ENCODE measurements at regions not wholly inside any gene's neighbourhood (a gene's known extent, or its start where the extent isn't known, plus 50 kb on each side); places are given as distances from the start of the nearest gene placed in this dataset.

DNA sequence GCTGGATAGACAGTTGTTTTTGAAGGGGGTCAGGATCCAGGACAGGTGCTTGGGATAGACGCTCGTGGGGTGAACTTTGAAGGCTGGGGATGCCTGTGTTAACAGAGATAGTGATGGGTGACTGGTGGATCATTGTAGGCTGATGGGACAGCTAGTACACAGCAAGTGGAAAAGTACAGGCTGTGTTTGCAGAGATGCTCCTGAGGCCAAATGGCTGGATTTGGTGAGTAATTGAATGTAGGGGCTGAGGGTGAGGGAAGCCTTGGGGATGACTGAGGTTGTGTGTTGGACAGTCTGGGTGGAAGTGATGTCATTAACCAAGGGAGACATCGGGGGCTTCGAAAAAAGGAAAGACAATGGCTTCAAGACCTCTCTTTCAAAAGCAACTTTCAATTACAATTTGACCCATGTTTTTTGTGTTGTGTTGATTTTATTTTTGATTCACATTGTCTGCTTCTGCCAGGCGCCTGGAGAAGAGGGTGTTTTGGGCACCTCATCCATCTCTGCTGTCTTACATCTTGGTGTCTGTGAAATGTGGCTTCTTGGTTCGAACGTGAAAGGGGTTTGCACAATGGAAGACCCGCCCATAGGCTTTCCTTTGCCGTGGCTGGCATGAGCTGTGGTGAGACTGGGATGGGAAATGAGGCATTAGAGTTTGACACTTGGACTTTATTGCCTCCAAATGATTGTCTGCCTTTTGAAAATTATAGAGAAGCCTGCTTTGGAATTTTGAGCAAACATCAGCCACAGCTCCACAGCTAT, 147.5 kb downstream of the FOXD2 start:
- Histone ChIP-seq H3K9me3 (replicated peaks in 1 of 3) (no peaks in the 10 kb centered on the region), H3K4me1 (replicated peaks in 1 of 2) (no peaks in the 10 kb centered on the region), H3K36me3 (replicated peaks in 1 of 2) (no peaks in the 10 kb centered on the region), H3K27ac (no peak overlapping the region), H3K4me3 (no peak overlapping the region), H3K27me3 (peaks cover 3% of the 10 kb centered on the region)
- intact Hi-C loops (cut with DNase I), result no loop called here
- WGBS, 4 donors, result 69 to 78% (median 76%) methylated on average over 9 of the region's 9 CpGs
- peak in 3 of 7 donors; percentile 1 to 6 (median 4) for DNase-seq
- TF ChIP-seq, protein P1, sequence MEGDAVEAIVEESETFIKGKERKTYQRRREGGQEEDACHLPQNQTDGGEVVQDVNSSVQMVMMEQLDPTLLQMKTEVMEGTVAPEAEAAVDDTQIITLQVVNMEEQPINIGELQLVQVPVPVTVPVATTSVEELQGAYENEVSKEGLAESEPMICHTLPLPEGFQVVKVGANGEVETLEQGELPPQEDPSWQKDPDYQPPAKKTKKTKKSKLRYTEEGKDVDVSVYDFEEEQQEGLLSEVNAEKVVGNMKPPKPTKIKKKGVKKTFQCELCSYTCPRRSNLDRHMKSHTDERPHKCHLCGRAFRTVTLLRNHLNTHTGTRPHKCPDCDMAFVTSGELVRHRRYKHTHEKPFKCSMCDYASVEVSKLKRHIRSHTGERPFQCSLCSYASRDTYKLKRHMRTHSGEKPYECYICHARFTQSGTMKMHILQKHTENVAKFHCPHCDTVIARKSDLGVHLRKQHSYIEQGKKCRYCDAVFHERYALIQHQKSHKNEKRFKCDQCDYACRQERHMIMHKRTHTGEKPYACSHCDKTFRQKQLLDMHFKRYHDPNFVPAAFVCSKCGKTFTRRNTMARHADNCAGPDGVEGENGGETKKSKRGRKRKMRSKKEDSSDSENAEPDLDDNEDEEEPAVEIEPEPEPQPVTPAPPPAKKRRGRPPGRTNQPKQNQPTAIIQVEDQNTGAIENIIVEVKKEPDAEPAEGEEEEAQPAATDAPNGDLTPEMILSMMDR (IDR thresholded peaks at IDR 0.05), result no peak
- no peak for TF ChIP-seq POLR2A (IDR thresholded peaks at IDR 0.05)

DNA sequence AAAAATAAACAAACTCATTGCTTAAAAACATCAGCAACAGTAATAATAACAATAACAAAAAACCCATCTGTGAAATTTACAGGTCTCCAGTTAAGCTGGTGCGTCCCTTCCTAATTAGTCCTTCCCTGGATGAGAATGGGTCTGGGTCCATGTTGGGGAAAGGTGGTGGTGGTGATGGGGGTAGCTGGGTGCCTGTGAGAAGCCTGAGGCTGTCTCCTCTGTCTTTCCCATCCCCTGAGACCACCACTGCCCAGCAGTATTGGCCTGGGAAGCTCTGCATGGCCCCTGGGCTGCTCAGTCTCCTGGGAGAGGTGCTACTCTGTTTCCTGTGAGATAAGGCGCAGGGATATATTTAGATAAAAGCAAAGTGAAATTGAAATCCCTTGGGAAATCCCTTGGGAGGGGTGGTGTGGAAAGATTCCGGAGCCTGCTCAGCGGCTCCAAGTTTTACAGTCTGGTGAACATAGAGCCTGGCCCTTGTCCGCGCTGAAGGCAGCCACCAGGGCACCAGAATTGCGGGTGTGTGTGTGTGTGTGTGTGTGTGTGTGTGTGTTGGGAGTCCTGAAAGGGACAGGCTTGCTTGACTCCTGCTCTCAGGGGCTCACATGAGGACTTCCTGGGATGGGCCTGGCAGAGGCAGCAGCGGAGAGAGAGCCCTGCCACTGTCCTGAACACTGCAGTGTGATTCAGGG, 150.2 kb downstream of the FOXD2 start:
- H3K27ac ChIP-seq, result peak overlapping the region in 1 of 5 donors; percentile 25
- TF ChIP-seq, protein P1 (IDR thresholded peaks at IDR 0.05), result no peak
- TF ChIP-seq POLR2A (IDR thresholded peaks at IDR 0.05), result no peak
- peak in 3 of 7 donors; percentile 11 to 46 (median 23) for DNase-seq
- H3K36me3 ChIP-seq (replicated peaks in 1 of 2), result no peaks in the 10 kb centered on the region
- no peaks in the 10 kb centered on the region for H3K9me3 ChIP-seq (replicated peaks in 1 of 3)
- 52 to 60% (median 58%) methylated on average over 7 to 8 of the region's 8 CpGs for WGBS, 4 donors
- H3K4me1 ChIP-seq (replicated peaks in 1 of 2), result no peaks in the 10 kb centered on the region
- H3K4me3 ChIP-seq, result no peak overlapping the region
- peaks cover 2% of the 10 kb centered on the region for H3K27me3 ChIP-seq
- intact Hi-C loops (cut with DNase I), result no loop called here

DNA sequence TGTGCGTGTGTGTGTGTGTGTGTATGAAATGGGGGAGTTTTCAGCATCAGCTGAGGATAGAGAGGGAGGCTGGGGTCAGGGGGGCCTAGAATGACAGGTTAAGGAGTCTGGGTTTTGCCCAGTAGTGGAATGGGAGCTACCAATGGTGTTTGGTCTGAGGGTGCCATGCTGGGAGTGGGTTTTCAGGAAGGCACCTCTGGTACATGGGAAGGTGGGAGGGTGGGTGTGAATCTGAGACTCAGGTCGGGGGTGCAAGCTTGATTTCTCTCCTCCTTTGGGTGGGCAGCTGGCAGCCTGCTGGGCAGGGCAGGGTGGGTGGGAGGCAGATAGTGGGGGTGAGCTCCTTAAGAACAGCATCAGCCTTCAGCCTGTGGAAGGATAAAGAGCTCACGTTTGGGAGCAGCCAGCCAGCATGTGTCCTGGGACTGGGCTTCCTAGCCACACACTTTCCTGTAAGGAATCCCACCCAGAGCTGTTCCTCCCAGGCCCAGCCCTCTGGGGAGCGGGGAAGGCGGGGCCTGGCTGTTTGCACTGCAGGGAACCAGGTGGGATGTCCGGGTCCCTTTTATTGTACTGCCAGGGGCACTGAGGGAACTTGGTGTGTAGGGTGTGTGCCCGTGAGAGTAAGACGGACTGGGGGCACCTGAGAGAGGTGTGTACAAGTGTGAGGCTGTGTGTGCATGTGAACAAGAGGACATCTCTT, 152.8 kb downstream of the FOXD2 start:
- no peak for TF ChIP-seq POLR2A (IDR thresholded peaks at IDR 0.05)
- TF ChIP-seq, protein P1 (IDR thresholded peaks at IDR 0.05), result no peak
- no peak overlapping the region for H3K4me3 ChIP-seq
- WGBS, 4 donors, result 75 to 87% (median 80%) methylated on average over 4 to 8 of the region's 8 CpGs
- no peaks in the 10 kb centered on the region for H3K9me3 ChIP-seq (replicated peaks in 1 of 3)
- DNase-seq, result peak in 2 of 7 donors; percentile 7 to 25
- intact Hi-C loops (cut with DNase I), result no loop called here
- H3K4me1 ChIP-seq (replicated peaks in 1 of 2), result no peaks in the 10 kb centered on the region
- H3K36me3 ChIP-seq (replicated peaks in 1 of 2), result no peaks in the 10 kb centered on the region
- no peak overlapping the region for H3K27ac ChIP-seq
- H3K27me3 ChIP-seq, result peaks cover 4% of the 10 kb centered on the region

DNA sequence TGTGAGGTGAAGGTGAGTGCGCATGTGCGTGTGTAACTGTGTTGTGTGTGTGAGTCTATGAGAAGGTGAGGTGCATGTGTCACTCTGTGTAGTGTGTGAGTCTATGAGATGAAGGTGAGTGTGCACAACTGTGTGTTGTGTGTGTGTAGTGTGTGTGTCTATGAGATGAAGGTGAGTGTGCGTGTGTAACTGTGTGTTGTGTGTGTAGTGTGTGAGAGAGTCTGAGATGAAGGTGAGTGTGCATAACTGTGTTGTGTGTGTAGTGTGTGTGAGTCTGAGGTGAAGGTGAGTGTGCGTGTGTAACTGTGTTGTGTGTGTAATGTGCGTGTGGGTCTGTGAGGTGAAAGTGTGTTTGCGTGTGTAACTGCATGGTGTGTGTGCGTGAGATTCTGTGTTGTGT, 154.0 kb downstream of the FOXD2 start:
- TF ChIP-seq, protein P1 (IDR thresholded peaks at IDR 0.05), result no peak
- no peak for TF ChIP-seq POLR2A (IDR thresholded peaks at IDR 0.05)
- H3K27me3 ChIP-seq, result peaks cover 4% of the 10 kb centered on the region
- H3K36me3 ChIP-seq (replicated peaks in 1 of 2), result no peaks in the 10 kb centered on the region
- intact Hi-C loops (cut with DNase I), result no loop called here
- peak in 1 of 7 donors; percentile 2 for DNase-seq
- no peaks in the 10 kb centered on the region for H3K4me1 ChIP-seq (replicated peaks in 1 of 2)
- no peaks in the 10 kb centered on the region for H3K9me3 ChIP-seq (replicated peaks in 1 of 3)
- H3K27ac ChIP-seq, result no peak overlapping the region
- 82 to 93% (median 90%) methylated on average over 7 of the region's 7 CpGs for WGBS, 4 donors
- no peak overlapping the region for H3K4me3 ChIP-seq
